ENCODE measurements at regions not wholly inside any gene's neighbourhood (a gene's known extent, or its start where the extent isn't known, plus 50 kb on each side); places are given as distances from the start of the nearest gene placed in this dataset.
A peak's percentile ranks its signal among the peaks of the same experiment; 100 is the strongest.

DNA sequence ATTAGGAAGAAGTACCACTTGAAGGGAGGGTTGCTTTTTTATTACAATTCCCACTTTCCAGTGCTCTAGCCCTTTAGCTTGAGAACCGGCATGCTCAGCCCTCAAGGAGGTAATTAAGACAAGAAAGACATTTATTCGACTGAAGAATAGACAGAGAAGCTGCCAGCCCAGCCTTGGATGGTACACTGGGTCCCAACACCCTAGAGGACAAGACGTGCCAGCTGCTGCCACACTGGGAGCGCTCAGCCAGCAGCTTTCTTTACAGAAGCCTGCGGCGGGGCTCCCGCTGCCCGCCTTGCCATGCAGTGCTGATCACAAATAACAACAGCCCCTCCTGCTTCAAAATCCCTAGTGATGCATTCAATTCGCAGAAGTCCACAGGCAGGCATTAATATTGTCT, 746.3 kb upstream of the RAB6C start:
- Histone ChIP-seq H3K9me3 (ENCODE audit: severe bottlenecking) (no peaks in the 10 kb centered on the region), H3K27me3 (ENCODE audit: insufficient read depth, poor library complexity, severe bottlenecking) (no peaks in the 10 kb centered on the region), H3K36me3 (ENCODE audit: low read depth) (no peaks in the 10 kb centered on the region), H3K4me1 (ENCODE audit: insufficient read depth, poor library complexity, severe bottlenecking) (no peaks in the 10 kb centered on the region), H3K4me3 (ENCODE audit: severe bottlenecking) (no peak overlapping the region), H3K27ac (ENCODE audit: poor library complexity, severe bottlenecking) (no peak overlapping the region)
- DNase-seq (ENCODE audit: low spot score), result no peak
- TF ChIP-seq, protein P1, sequence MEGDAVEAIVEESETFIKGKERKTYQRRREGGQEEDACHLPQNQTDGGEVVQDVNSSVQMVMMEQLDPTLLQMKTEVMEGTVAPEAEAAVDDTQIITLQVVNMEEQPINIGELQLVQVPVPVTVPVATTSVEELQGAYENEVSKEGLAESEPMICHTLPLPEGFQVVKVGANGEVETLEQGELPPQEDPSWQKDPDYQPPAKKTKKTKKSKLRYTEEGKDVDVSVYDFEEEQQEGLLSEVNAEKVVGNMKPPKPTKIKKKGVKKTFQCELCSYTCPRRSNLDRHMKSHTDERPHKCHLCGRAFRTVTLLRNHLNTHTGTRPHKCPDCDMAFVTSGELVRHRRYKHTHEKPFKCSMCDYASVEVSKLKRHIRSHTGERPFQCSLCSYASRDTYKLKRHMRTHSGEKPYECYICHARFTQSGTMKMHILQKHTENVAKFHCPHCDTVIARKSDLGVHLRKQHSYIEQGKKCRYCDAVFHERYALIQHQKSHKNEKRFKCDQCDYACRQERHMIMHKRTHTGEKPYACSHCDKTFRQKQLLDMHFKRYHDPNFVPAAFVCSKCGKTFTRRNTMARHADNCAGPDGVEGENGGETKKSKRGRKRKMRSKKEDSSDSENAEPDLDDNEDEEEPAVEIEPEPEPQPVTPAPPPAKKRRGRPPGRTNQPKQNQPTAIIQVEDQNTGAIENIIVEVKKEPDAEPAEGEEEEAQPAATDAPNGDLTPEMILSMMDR (IDR thresholded peaks at IDR 0.05; ENCODE audit: poor library complexity, severe bottlenecking), result no peak
- ATAC-seq (ENCODE audit: low read depth), result no peak

DNA sequence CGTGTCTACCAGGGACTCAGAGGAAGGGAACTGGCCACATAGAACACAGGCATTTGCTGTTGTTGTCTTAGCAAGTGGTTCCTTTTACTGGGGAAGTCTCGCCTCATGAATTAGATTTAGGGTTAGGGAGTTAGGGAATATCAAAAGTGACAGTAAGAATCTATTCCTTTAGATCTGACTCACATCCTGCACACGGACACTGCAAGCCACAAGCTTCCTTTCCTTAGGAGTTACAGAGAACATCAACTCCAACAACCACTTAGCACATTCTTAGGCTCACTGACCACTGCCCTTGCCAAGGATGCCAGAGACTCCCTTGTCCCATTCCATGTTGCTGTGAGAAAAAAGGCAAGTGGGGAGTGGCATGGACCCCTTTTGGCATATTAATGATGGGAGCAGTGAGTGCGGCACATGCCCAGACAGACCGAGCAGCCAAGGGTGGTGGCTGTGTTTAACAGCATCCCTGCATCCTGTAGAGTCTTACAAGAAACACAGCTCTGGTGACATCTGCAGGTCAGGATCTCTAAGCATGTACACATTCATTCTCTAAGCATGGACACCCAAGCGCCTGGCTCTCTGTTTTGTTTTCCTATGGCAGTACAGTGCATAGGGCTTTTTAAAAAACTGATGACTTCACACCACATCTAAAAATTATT, 745.6 kb upstream of the RAB6C start:
- no peak overlapping the region for H3K4me3 ChIP-seq (ENCODE audit: severe bottlenecking)
- H3K27me3 ChIP-seq (ENCODE audit: insufficient read depth, poor library complexity, severe bottlenecking), result no peaks in the 10 kb centered on the region
- no peak for DNase-seq (ENCODE audit: low spot score)
- TF ChIP-seq, protein P1 (IDR thresholded peaks at IDR 0.05; ENCODE audit: poor library complexity, severe bottlenecking), result no peak
- peak; percentile 71; the same call in 2 of the 3 replicates for ATAC-seq (ENCODE audit: low read depth)
- no peaks in the 10 kb centered on the region for H3K36me3 ChIP-seq (ENCODE audit: low read depth)
- H3K4me1 ChIP-seq (ENCODE audit: insufficient read depth, poor library complexity, severe bottlenecking), result no peaks in the 10 kb centered on the region
- no peaks in the 10 kb centered on the region for H3K9me3 ChIP-seq (ENCODE audit: severe bottlenecking)
- H3K27ac ChIP-seq (ENCODE audit: poor library complexity, severe bottlenecking), result no peak overlapping the region

DNA sequence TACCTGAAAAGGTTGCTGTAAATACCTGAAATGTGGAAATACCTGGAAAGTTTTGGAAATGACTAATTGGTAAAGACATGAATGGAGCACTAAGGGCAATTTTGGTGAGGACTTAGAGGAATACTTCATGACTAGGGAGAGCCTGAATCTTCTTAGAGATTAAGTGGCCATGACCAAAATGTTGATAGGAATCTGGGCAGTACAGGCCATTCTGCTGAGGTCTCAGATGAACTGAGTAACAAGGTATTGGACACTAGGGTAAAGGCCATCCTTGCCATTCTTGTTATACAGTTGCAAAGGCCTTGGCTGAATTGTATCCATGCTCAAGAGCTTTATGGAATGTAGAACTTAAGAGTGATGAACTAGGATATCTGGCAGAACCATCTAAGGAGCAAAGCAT, 742.9 kb upstream of the RAB6C start:
- ATAC-seq (ENCODE audit: low read depth), result no peak
- Histone ChIP-seq H3K4me1 (ENCODE audit: insufficient read depth, poor library complexity, severe bottlenecking) (no peaks in the 10 kb centered on the region), H3K4me3 (ENCODE audit: severe bottlenecking) (no peak overlapping the region), H3K9me3 (ENCODE audit: severe bottlenecking) (no peaks in the 10 kb centered on the region), H3K27me3 (ENCODE audit: insufficient read depth, poor library complexity, severe bottlenecking) (no peaks in the 10 kb centered on the region), H3K36me3 (ENCODE audit: low read depth) (no peaks in the 10 kb centered on the region), H3K27ac (ENCODE audit: poor library complexity, severe bottlenecking) (no peak overlapping the region)
- DNase-seq (ENCODE audit: low spot score), result no peak
- TF ChIP-seq, protein P1 (IDR thresholded peaks at IDR 0.05; ENCODE audit: poor library complexity, severe bottlenecking), result no peak

DNA sequence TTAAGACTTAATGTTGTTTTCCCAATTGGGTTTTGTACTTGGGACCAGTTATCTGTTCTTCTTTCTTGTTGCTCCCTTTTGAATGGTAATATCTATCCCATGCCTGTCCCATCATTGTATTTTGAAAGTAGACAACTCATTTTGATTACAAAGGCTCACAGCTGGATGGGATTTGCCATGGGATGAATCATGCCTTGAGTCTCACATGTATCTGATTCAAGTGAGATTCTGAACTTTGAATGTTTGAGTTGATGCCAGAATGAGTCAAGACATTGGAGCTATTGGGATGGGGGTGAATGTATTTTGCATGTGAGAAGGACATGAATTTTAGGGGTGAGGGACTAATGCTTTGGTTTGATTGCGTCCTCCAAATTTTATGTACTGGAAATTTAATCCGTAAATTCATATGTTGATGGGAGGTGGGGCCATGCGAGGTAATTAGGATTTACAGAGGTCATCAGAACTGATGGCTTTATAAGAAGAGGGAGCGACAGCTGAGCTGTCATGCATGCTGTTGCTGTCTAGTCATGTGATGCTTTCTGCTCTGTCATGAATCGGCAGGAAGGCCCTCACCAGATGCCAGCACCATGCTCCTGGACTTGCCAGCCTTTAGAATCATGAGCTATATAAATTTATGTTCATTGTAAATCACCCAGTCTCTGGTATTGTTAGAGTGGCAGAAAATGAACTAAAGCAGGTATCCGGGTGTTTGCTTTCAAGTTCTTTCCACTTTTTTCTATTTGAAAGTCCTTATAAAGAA, 741.3 kb upstream of the RAB6C start:
- no peaks in the 10 kb centered on the region for H3K27me3 ChIP-seq (ENCODE audit: insufficient read depth, poor library complexity, severe bottlenecking)
- no peak overlapping the region for H3K27ac ChIP-seq (ENCODE audit: poor library complexity, severe bottlenecking)
- TF ChIP-seq, protein P1 (IDR thresholded peaks at IDR 0.05; ENCODE audit: poor library complexity, severe bottlenecking), result no peak
- H3K4me3 ChIP-seq (ENCODE audit: severe bottlenecking), result no peak overlapping the region
- no peaks in the 10 kb centered on the region for H3K36me3 ChIP-seq (ENCODE audit: low read depth)
- no peaks in the 10 kb centered on the region for H3K9me3 ChIP-seq (ENCODE audit: severe bottlenecking)
- ATAC-seq (ENCODE audit: low read depth) (peak; percentile 69), DNase-seq (ENCODE audit: low spot score) (no peak)
- no peaks in the 10 kb centered on the region for H3K4me1 ChIP-seq (ENCODE audit: insufficient read depth, poor library complexity, severe bottlenecking)

DNA sequence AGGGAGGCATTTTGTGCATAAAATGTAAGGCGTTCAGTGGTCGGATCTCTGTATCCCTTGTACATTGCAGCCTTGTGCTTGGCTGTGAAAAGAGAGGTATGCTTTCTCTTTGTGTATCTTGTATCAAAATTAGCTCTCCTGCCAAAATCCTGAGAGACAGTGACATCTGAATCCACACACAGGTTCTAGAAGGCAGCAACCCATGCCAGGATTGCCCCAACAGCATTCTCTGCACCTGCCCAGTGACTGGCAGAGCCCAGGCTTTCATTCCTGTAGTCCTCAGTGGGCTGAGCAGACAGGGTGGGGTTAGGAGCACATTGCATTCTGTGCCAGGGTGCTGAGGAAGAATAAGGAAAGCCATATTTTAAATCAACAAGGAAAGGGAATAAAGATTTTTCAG, 740.3 kb upstream of the RAB6C start:
- TF ChIP-seq, protein P1 (IDR thresholded peaks at IDR 0.05; ENCODE audit: poor library complexity, severe bottlenecking), result no peak

More for the DNA sequence above, 740.3 kb upstream of the RAB6C start:
- no peak for ATAC-seq (ENCODE audit: low read depth)
- Histone ChIP-seq H3K27me3 (ENCODE audit: insufficient read depth, poor library complexity, severe bottlenecking) (no peaks in the 10 kb centered on the region), H3K4me3 (ENCODE audit: severe bottlenecking) (no peak overlapping the region), H3K4me1 (ENCODE audit: insufficient read depth, poor library complexity, severe bottlenecking) (no peaks in the 10 kb centered on the region), H3K36me3 (ENCODE audit: low read depth) (no peaks in the 10 kb centered on the region), H3K9me3 (ENCODE audit: severe bottlenecking) (no peaks in the 10 kb centered on the region), H3K27ac (ENCODE audit: poor library complexity, severe bottlenecking) (no peak overlapping the region)
- no peak for DNase-seq (ENCODE audit: low spot score)
